ENCODE measurements at regions not wholly inside any gene's neighbourhood (a gene's known extent, or its start where the extent isn't known, plus 50 kb on each side); places are given as distances from the start of the nearest gene placed in this dataset.

DNA sequence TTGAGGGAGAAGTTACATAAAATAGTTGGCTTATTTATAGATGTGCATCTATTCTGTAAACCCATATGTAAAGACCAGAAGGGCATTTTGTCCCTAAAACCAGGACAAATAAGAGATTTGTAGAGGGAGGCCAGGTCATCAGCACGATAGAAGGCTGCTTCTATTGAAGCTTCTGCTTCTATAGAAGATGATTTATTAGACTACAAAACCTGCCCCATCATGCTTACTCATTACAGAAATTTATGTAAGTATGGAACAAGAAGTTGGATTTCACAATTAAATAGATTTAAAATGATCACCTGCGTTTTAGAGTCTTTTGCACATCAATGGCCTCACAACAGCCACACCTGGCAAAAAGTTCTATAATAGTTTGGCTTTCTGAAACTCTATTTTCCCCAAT is 183.5 kb downstream of the DUSP10 start:
- DNase-seq (ENCODE audit: low spot score), result no peak
- Mint-ChIP-seq H3K27me3 (ENCODE audit: unreplicated experiment) (no peaks in the 10 kb centered on the region), H3K9me3 (ENCODE audit: unreplicated experiment) (no peaks in the 10 kb centered on the region), H3K27ac (ENCODE audit: unreplicated experiment) (no peak overlapping the region), H3K4me1 (ENCODE audit: unreplicated experiment) (no peaks in the 10 kb centered on the region), H3K4me3 (ENCODE audit: unreplicated experiment) (no peak overlapping the region), H3K36me3 (ENCODE audit: low read depth, unreplicated experiment) (no peaks in the 10 kb centered on the region)
- TF ChIP-seq, protein P1, sequence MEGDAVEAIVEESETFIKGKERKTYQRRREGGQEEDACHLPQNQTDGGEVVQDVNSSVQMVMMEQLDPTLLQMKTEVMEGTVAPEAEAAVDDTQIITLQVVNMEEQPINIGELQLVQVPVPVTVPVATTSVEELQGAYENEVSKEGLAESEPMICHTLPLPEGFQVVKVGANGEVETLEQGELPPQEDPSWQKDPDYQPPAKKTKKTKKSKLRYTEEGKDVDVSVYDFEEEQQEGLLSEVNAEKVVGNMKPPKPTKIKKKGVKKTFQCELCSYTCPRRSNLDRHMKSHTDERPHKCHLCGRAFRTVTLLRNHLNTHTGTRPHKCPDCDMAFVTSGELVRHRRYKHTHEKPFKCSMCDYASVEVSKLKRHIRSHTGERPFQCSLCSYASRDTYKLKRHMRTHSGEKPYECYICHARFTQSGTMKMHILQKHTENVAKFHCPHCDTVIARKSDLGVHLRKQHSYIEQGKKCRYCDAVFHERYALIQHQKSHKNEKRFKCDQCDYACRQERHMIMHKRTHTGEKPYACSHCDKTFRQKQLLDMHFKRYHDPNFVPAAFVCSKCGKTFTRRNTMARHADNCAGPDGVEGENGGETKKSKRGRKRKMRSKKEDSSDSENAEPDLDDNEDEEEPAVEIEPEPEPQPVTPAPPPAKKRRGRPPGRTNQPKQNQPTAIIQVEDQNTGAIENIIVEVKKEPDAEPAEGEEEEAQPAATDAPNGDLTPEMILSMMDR (IDR thresholded peaks at IDR 0.05; ENCODE audit: unreplicated experiment), result no peak

DNA sequence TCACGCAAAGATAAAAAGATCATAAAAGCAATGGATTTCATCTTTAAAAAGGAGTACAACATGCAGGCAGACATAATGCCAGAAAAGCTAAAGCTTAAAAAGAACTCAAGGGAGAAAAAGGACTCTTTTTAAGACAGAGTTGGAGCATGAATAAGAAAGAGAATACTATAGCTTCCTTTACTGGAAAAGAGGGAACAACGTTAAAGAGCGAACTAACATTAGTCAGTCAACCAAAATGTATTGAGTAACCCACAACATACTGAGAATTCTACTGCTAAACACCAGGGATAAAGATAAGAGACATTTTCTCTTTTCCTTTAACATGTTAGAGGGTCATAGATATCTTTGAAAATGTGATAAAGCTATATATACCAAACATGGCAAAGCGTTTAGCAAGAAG is 182.0 kb downstream of the DUSP10 start:
- Mint-ChIP-seq H3K9me3 (ENCODE audit: unreplicated experiment) (no peaks in the 10 kb centered on the region), H3K4me1 (ENCODE audit: unreplicated experiment) (no peaks in the 10 kb centered on the region), H3K27ac (ENCODE audit: unreplicated experiment) (no peak overlapping the region), H3K4me3 (ENCODE audit: unreplicated experiment) (no peak overlapping the region), H3K36me3 (ENCODE audit: low read depth, unreplicated experiment) (no peaks in the 10 kb centered on the region), H3K27me3 (ENCODE audit: unreplicated experiment) (no peaks in the 10 kb centered on the region)
- TF ChIP-seq, protein P1 (IDR thresholded peaks at IDR 0.05; ENCODE audit: unreplicated experiment), result no peak
- DNase-seq (ENCODE audit: low spot score), result no peak

DNA sequence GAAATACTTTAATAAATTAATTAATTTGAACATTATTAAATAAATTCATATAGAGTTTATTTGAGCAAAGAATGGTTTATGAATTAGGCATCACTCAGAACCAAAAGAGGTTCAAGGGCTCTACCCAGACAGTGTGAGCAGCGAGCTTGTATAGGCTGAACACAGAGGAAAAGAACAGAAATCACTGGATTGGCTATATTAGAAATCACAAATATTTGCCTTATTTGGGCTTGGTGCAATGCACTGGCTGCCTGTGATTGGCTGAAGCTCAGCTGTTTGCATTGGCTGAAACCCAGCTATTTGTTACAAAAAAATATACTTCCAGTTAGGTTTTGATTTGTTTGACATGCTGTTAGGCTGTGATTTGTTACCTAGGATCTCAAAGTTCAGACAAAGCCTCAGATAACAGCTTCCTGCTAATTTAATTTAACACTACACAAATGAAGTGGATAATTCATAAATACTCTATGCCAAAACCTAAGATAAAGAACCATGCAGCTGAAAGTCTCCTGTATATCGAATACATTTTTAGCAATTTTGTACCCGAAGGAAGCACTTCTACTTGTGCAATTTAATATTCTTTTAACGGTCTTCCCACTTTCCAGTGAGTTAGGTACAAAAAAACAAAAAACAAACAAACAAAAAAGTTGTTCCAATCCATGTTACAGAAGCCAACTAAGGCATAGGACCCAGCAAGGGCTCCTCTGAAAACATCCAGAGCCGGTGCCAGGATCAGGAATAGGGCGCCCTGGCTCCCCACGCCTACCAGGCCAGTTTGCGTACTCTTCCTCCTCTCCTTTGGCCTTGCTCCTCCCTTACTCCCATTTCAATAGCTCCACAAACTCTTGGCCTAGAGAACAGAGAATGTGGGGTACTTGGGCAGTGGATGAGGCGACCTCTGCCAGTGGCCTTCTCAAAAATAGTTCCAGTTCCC is 179.1 kb downstream of the DUSP10 start:
- Mint-ChIP-seq H3K4me3 (ENCODE audit: unreplicated experiment) (no peak overlapping the region), H3K27me3 (ENCODE audit: unreplicated experiment) (no peaks in the 10 kb centered on the region), H3K9me3 (ENCODE audit: unreplicated experiment) (no peaks in the 10 kb centered on the region), H3K4me1 (ENCODE audit: unreplicated experiment) (no peaks in the 10 kb centered on the region), H3K36me3 (ENCODE audit: low read depth, unreplicated experiment) (no peaks in the 10 kb centered on the region), H3K27ac (ENCODE audit: unreplicated experiment) (no peak overlapping the region)
- TF ChIP-seq, protein P1 (IDR thresholded peaks at IDR 0.05; ENCODE audit: unreplicated experiment), result no peak
- no peak for DNase-seq (ENCODE audit: low spot score)

DNA sequence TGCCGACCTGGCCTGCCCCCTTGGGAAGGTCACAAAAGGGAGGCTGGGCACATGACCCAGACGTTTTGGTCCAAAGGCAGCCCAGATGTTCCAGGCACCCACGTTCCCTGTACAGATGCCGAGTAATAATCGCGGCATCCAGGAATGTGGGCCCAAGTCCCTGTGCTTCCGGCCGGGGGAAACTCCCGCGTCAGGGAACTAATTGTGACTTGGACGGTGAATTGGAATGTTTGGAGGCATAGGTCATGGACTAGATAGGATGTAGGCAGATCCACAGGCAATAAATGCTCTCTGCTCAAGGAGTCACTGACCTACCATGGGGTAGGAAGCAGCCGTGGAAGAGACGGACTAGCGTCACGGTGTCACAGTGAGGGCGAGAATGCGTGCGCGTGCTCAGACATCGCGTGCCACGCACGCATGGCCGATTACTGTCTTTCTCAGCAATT is 178.4 kb downstream of the DUSP10 start:
- Mint-ChIP-seq H3K36me3 (ENCODE audit: low read depth, unreplicated experiment) (no peaks in the 10 kb centered on the region), H3K4me1 (ENCODE audit: unreplicated experiment) (no peaks in the 10 kb centered on the region), H3K27ac (ENCODE audit: unreplicated experiment) (no peak overlapping the region), H3K4me3 (ENCODE audit: unreplicated experiment) (no peak overlapping the region), H3K27me3 (ENCODE audit: unreplicated experiment) (no peaks in the 10 kb centered on the region), H3K9me3 (ENCODE audit: unreplicated experiment) (no peaks in the 10 kb centered on the region)
- DNase-seq (ENCODE audit: low spot score), result no peak
- TF ChIP-seq, protein P1 (IDR thresholded peaks at IDR 0.05; ENCODE audit: unreplicated experiment), result no peak

DNA sequence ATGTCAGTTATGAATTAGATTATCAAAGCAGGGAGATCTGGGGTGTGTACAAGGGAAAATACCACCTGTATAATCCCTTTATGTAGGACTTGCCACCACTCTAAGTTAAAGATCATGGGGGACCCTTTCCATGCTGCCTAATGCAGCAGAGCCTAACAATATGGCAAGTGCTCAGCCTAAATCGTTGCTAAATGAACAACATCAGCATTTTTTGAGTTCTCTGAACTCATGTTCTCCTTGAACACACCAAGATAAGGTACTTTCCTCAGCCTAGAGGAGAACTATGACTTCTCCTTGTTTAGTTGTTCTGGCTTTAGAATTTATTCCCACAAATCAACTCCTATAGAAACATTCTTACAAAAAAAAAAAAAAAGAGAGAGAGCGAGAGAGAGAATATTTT is 177.0 kb downstream of the DUSP10 start:
- DNase-seq (ENCODE audit: low spot score), result no peak

More for the DNA sequence above, 177.0 kb downstream of the DUSP10 start:
- TF ChIP-seq, protein P1 (IDR thresholded peaks at IDR 0.05; ENCODE audit: unreplicated experiment), result no peak
- H3K9me3 Mint-ChIP-seq (ENCODE audit: unreplicated experiment), result no peaks in the 10 kb centered on the region
- no peaks in the 10 kb centered on the region for H3K4me1 Mint-ChIP-seq (ENCODE audit: unreplicated experiment)
- H3K27ac Mint-ChIP-seq (ENCODE audit: unreplicated experiment), result no peak overlapping the region
- H3K36me3 Mint-ChIP-seq (ENCODE audit: low read depth, unreplicated experiment), result no peaks in the 10 kb centered on the region
- H3K27me3 Mint-ChIP-seq (ENCODE audit: unreplicated experiment), result no peaks in the 10 kb centered on the region
- no peak overlapping the region for H3K4me3 Mint-ChIP-seq (ENCODE audit: unreplicated experiment)

All from endothelial cell (in vitro differentiated cells).